NB4 (cell line): ENCODE measurements at regions not wholly inside any gene's neighbourhood (a gene's known extent, or its start where the extent isn't known, plus 50 kb on each side); places are given as distances from the start of the nearest gene placed in this dataset.

ENCODE experiments used
- CTCF ChIP-seq: IDR thresholded peaks from one replicate; pipeline ENCODE4 v1.5.1; 2012; ENCODE audit warnings: low read depth, low read length
- MAX ChIP-seq: IDR thresholded peaks from 2 replicates; pipeline ENCODE4 v1.6.1; 2011; ENCODE audit warnings: low read depth, low read length
- MYC ChIP-seq: IDR thresholded peaks from 2 replicates; pipeline ENCODE4 v1.6.1; 2011; ENCODE audit warnings: low read depth, low read length
- POLR2A ChIP-seq: IDR thresholded peaks from 2 replicates; pipeline ENCODE4 v1.6.1; 2011; ENCODE audit warnings: mild to moderate bottlenecking; ENCODE audit not compliant: insufficient read length; ENCODE audit errors: extremely low read depth

- TF ChIP-seq CTCF (no peak), POLR2A (no peak), MAX (no peak), MYC (no peak)
These were observed 348.0 kb downstream of the SOX9 start for GRCh38 chr17:72468841-72469240.
